ENCODE measurements at regions not wholly inside any gene's neighbourhood (a gene's known extent, or its start where the extent isn't known, plus 50 kb on each side); places are given as distances from the start of the nearest gene placed in this dataset.

GRCh38 chr10:42953684-42954674 lies 122.9 kb upstream of the RET start:
- BruUV-seq (replicated peaks), result no TSS peak
- Histone ChIP-seq H3K4me3 (ENCODE audit: low read depth, low read length, poor library complexity, severe bottlenecking) (no peak overlapping the region), H3K27me3 (replicated peaks; ENCODE audit: insufficient read depth, low read depth, low read length, poor library complexity) (no peaks in the 10 kb centered on the region), H3K36me3 (ENCODE audit: insufficient read depth, low read length, poor library complexity, severe bottlenecking) (no peaks in the 10 kb centered on the region), H3K27ac (ENCODE audit: low read depth, low read length, poor library complexity, severe bottlenecking) (no peak overlapping the region), H3K9me3 (ENCODE audit: low read depth, low read length, poor library complexity, severe bottlenecking) (no peaks in the 10 kb centered on the region), H3K4me1 (ENCODE audit: insufficient read depth, low read length, poor library complexity, severe bottlenecking) (peaks cover 4% of the 10 kb centered on the region)
- TF ChIP-seq CTCF (conservative IDR thresholded peaks at IDR 0.05; ENCODE audit: low read depth, low read length), result no peak
- no peak for TF ChIP-seq EZH2 (IDR thresholded peaks at IDR 0.05; ENCODE audit: borderline replicate concordance, low read depth, low read length, poor library complexity, severe bottlenecking)
- ChIA-PET CTCF (no interaction called here), POLR2A (ENCODE audit: low non-redundant PET) (no interaction called here)
- DNase-seq (ENCODE audit: low spot score), result no peak
- intact Hi-C loops (cut with micrococcal nuclease; ENCODE audit: unreplicated experiment), result no loop called here

- POLR2A ChIA-PET (ENCODE audit: low non-redundant PET), result no interaction called here
- intact Hi-C loops (cut with micrococcal nuclease; ENCODE audit: unreplicated experiment), result no loop called here
- TF ChIP-seq EZH2 (IDR thresholded peaks at IDR 0.05; ENCODE audit: borderline replicate concordance, low read depth, low read length, poor library complexity, severe bottlenecking) (no peak), CTCF (conservative IDR thresholded peaks at IDR 0.05; ENCODE audit: low read depth, low read length) (no peak)
- no TSS peak for BruUV-seq (replicated peaks)
- Histone ChIP-seq H3K27me3 (replicated peaks; ENCODE audit: insufficient read depth, low read depth, low read length, poor library complexity) (no peaks in the 10 kb centered on the region), H3K4me1 (ENCODE audit: insufficient read depth, low read length, poor library complexity, severe bottlenecking) (peaks cover 4% of the 10 kb centered on the region), H3K4me3 (ENCODE audit: low read depth, low read length, poor library complexity, severe bottlenecking) (no peak overlapping the region), H3K36me3 (ENCODE audit: insufficient read depth, low read length, poor library complexity, severe bottlenecking) (no peaks in the 10 kb centered on the region), H3K9me3 (ENCODE audit: low read depth, low read length, poor library complexity, severe bottlenecking) (no peaks in the 10 kb centered on the region), H3K27ac (ENCODE audit: low read depth, low read length, poor library complexity, severe bottlenecking) (no peak overlapping the region)
- CTCF ChIA-PET, result no interaction called here
- DNase-seq (ENCODE audit: low spot score), result no peak
Measured at GRCh38 chr10:42954766-42955492, 121.9 kb upstream of the RET start.

GRCh38 chr10:42955493-42955889 lies 121.4 kb upstream of the RET start:
- ChIA-PET CTCF (no interaction called here), POLR2A (ENCODE audit: low non-redundant PET) (no interaction called here)
- Histone ChIP-seq H3K4me1 (ENCODE audit: insufficient read depth, low read length, poor library complexity, severe bottlenecking) (peaks cover 4% of the 10 kb centered on the region), H3K27ac (ENCODE audit: low read depth, low read length, poor library complexity, severe bottlenecking) (no peak overlapping the region), H3K4me3 (ENCODE audit: low read depth, low read length, poor library complexity, severe bottlenecking) (no peak overlapping the region), H3K27me3 (replicated peaks; ENCODE audit: insufficient read depth, low read depth, low read length, poor library complexity) (no peaks in the 10 kb centered on the region), H3K36me3 (ENCODE audit: insufficient read depth, low read length, poor library complexity, severe bottlenecking) (no peaks in the 10 kb centered on the region), H3K9me3 (ENCODE audit: low read depth, low read length, poor library complexity, severe bottlenecking) (no peaks in the 10 kb centered on the region)
- no TSS peak for BruUV-seq (replicated peaks)
- DNase-seq (ENCODE audit: low spot score), result no peak
- TF ChIP-seq EZH2 (IDR thresholded peaks at IDR 0.05; ENCODE audit: borderline replicate concordance, low read depth, low read length, poor library complexity, severe bottlenecking) (no peak), CTCF (conservative IDR thresholded peaks at IDR 0.05; ENCODE audit: low read depth, low read length) (no peak)
- intact Hi-C loops (cut with micrococcal nuclease; ENCODE audit: unreplicated experiment), result no loop called here

Data from A673 (cell line).